ENCODE measurements at regions not wholly inside any gene's neighbourhood (a gene's known extent, or its start where the extent isn't known, plus 50 kb on each side); places are given as distances from the start of the nearest gene placed in this dataset.

- H3K56ac ChIP-seq (ENCODE audit: extremely low read depth, insufficient read depth, low read length), result no peak overlapping the region
- ATAC-seq (ENCODE audit: low read depth) (no peak), DNase-seq (no peak)
- no peak overlapping the region for H2BK15ac ChIP-seq (ENCODE audit: low read depth, low read length)
- H3K4me2 ChIP-seq (ENCODE audit: low read depth, low read length), result no peak overlapping the region
- CTCF ChIA-PET, result no interaction called here
- no peak overlapping the region for H3K14ac ChIP-seq (replicated peaks; ENCODE audit: low read depth, low read length)
- no peak overlapping the region for H2BK20ac ChIP-seq (ENCODE audit: low read depth, low read length)
- no peaks in the 10 kb centered on the region for H3K27me3 ChIP-seq (ENCODE audit: control insufficient read depth, insufficient read depth, low read length)
- no peak overlapping the region for H2AK5ac ChIP-seq (ENCODE audit: low read depth, low read length)
- no peak overlapping the region for H3K4ac ChIP-seq (ENCODE audit: low read depth, low read length)
- in situ Hi-C loops (cut with MboI; ENCODE audit: low sequenced_read_pairs) (no loop called here), intact Hi-C loops (cut with micrococcal nuclease) (no loop called here), dilution Hi-C loops (cut with HindIII; ENCODE audit: low sequenced_read_pairs, unreplicated experiment) (no loop called here)
- no peak overlapping the region for H4K91ac ChIP-seq (ENCODE audit: insufficient read depth, low read depth, low read length)
- H3K27ac ChIP-seq (ENCODE audit: insufficient read depth, low read length), result no peak overlapping the region
- H4K20me1 ChIP-seq (ENCODE audit: insufficient read depth, low read length), result no peaks in the 10 kb centered on the region
- no peak overlapping the region for H3K18ac ChIP-seq (ENCODE audit: low read depth, low read length)
- H2BK120ac ChIP-seq (ENCODE audit: low read depth, low read length), result no peak overlapping the region
- H2AFZ ChIP-seq (replicated peaks; ENCODE audit: low read length, poor library complexity), result no peak overlapping the region
- no peaks in the 10 kb centered on the region for H3K9me3 ChIP-seq (ENCODE audit: control insufficient read depth, insufficient read depth, low read length)
- no peak for TF ChIP-seq CTCF (conservative IDR thresholded peaks at IDR 0.05; ENCODE audit: low read depth, low read length)
- no TSS peak for BruUV-seq (replicated peaks)
- WGBS, 2 experiments (ENCODE audit: extremely low coverage in 2 of 2, insufficient read length in 1 of 2), result no CpG with 5 or more reads among the region's 4 CpGs
- POLR2A ChIA-PET (ENCODE audit: unreplicated experiment), result no interaction called here
- H2BK5ac ChIP-seq (ENCODE audit: low read depth, low read length, poor library complexity, severe bottlenecking), result no peak overlapping the region
- H3K4me3 ChIP-seq (ENCODE audit: insufficient read depth, low read depth, low read length), result no peak overlapping the region
- H3K36me3 ChIP-seq (ENCODE audit: control insufficient read depth, insufficient read depth, low read length), result no peaks in the 10 kb centered on the region
- H3K23ac ChIP-seq (ENCODE audit: low read depth, low read length), result no peak overlapping the region
- no peaks in the 10 kb centered on the region for H3K79me1 ChIP-seq (ENCODE audit: low read depth in 1 of 2, low read length in 2 of 2)
- no peak overlapping the region for H3K9ac ChIP-seq (ENCODE audit: low read depth, low read length)
- no peaks in the 10 kb centered on the region for H3K4me1 ChIP-seq (ENCODE audit: control insufficient read depth, insufficient read depth, low read length)
- no peak overlapping the region for H4K5ac ChIP-seq (ENCODE audit: low read depth, low read length)
- peaks cover 2% of the 10 kb centered on the region; the same call in 1 of the 2 replicates for H3K9me1 ChIP-seq (ENCODE audit: insufficient read depth, low read length)
- H4K8ac ChIP-seq (ENCODE audit: low read depth in 2 of 2, low read length in 2 of 2), result no peak overlapping the region
- no peak overlapping the region for H2AK9ac ChIP-seq (replicated peaks; ENCODE audit: low read depth, low read length, poor library complexity)
Observed at GRCh38 chr5:9722601-9723180, 92.5 kb upstream of the TAS2R1 start.

All from IMR-90 (cell line).